ENCODE measurements at regions not wholly inside any gene's neighbourhood (a gene's known extent, or its start where the extent isn't known, plus 50 kb on each side); places are given as distances from the start of the nearest gene placed in this dataset.

DNA sequence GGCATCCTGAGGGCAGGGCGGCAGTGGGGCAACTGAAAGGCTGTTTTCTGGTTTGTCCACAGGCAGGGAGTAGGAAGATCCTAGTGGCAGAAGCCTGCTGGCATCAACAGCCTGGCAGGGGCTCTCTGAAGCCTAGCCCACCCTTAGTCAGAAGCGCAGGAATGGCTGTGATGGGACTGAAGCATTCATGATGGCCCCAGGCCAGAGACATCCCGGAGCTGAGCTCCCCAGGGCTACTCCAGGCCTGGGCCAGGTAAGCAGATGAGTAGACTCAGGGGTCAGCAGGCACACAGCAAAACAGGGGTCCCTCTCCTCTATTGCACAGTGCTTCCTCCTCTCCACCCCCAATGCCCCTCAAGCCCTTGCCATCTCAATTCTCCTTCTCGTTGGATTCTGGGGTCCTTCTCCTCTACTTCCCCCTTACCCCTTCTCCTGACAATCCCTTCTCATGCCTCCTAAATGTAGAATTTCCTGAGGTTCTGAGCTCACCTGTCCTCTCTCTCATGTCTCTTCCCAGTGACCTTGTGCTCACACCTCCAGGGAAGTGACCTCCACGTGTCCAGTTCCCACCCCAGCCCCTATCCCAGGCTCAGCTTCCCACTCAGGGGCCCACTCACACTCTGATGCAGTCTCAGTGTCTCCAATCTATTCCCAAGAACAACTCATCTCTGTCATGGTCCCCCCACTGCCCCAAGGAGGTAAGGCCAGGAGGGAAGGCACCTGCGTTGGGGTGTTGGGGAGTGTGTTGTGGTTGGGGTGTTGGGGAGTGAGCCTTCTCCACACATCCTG is 158.7 kb upstream of the ZNF507 start:
- Histone ChIP-seq H3K79me2 (ENCODE audit: low read length) (no peaks in the 10 kb centered on the region), H3K4me1 (ENCODE audit: low read length) (no peaks in the 10 kb centered on the region), H3F3A (ENCODE audit: insufficient read depth, low read length) (no peaks in the 10 kb centered on the region), H3K9me3 (replicated peaks; ENCODE audit: insufficient read depth, low read length) (no peaks in the 10 kb centered on the region), H3K4me3 (ENCODE audit: low read length) (no peak overlapping the region), H3K27me3 (replicated peaks; ENCODE audit: insufficient read depth, low read length) (peaks cover 21% of the 10 kb centered on the region), H2AFZ (ENCODE audit: low read length) (no peak overlapping the region), H3K36me3 (replicated peaks; ENCODE audit: insufficient read depth, low read length) (no peaks in the 10 kb centered on the region), H3K4me2 (ENCODE audit: low read depth, low read length) (no peak overlapping the region), H3K27ac (ENCODE audit: low read length) (no peak overlapping the region), H3K9ac (ENCODE audit: low read length) (no peak overlapping the region), H3K9me2 (replicated peaks; ENCODE audit: insufficient read depth, low read length) (no peaks in the 10 kb centered on the region), H4K20me1 (ENCODE audit: insufficient read depth, low read length) (no peaks in the 10 kb centered on the region)
- TF ChIP-seq EZH2phosphoT487 (IDR thresholded peaks at IDR 0.05; ENCODE audit: low read length) = no peak
- TF ChIP-seq, protein P1, sequence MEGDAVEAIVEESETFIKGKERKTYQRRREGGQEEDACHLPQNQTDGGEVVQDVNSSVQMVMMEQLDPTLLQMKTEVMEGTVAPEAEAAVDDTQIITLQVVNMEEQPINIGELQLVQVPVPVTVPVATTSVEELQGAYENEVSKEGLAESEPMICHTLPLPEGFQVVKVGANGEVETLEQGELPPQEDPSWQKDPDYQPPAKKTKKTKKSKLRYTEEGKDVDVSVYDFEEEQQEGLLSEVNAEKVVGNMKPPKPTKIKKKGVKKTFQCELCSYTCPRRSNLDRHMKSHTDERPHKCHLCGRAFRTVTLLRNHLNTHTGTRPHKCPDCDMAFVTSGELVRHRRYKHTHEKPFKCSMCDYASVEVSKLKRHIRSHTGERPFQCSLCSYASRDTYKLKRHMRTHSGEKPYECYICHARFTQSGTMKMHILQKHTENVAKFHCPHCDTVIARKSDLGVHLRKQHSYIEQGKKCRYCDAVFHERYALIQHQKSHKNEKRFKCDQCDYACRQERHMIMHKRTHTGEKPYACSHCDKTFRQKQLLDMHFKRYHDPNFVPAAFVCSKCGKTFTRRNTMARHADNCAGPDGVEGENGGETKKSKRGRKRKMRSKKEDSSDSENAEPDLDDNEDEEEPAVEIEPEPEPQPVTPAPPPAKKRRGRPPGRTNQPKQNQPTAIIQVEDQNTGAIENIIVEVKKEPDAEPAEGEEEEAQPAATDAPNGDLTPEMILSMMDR (IDR thresholded peaks at IDR 0.05; ENCODE audit: low read length) = no peak
- no peak for TF ChIP-seq EZH2 (optimal IDR thresholded peaks at IDR 0.05; ENCODE audit: low read depth, low read length)
- no peak for DNase-seq

DNA sequence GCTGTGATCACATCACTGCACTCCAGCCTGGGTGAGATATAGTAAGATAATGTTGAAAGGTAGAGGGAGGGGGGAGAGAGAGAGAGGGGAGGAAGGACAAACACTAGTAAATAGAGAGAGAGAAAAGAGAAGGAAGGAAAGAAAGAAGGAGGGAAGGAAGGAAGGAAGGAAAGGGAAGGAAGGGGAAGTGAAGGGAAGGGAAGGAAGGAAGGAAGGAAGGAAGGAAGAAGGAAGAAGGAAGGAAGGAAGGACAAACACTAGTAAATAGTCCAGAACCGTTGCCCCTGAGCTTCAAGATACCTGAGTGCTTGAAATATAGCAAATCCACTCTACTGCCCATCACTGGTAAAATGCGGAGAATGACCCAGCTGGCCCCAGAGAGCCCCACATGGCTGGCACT is 156.5 kb upstream of the ZNF507 start:
- Histone ChIP-seq H3F3A (ENCODE audit: insufficient read depth, low read length) (no peaks in the 10 kb centered on the region), H3K4me3 (ENCODE audit: low read length) (no peak overlapping the region), H3K27ac (ENCODE audit: low read length) (no peak overlapping the region), H3K4me2 (ENCODE audit: low read depth, low read length) (no peak overlapping the region), H3K4me1 (ENCODE audit: low read length) (no peaks in the 10 kb centered on the region), H3K9me2 (replicated peaks; ENCODE audit: insufficient read depth, low read length) (no peaks in the 10 kb centered on the region), H4K20me1 (ENCODE audit: insufficient read depth, low read length) (no peaks in the 10 kb centered on the region), H3K79me2 (ENCODE audit: low read length) (no peaks in the 10 kb centered on the region), H3K9ac (ENCODE audit: low read length) (no peak overlapping the region), H3K27me3 (replicated peaks; ENCODE audit: insufficient read depth, low read length) (peaks cover 6% of the 10 kb centered on the region; the same call in 1 of the 2 replicates), H2AFZ (ENCODE audit: low read length) (no peak overlapping the region), H3K36me3 (replicated peaks; ENCODE audit: insufficient read depth, low read length) (no peaks in the 10 kb centered on the region), H3K9me3 (replicated peaks; ENCODE audit: insufficient read depth, low read length) (no peaks in the 10 kb centered on the region)
- no peak for DNase-seq
- no peak for TF ChIP-seq EZH2phosphoT487 (IDR thresholded peaks at IDR 0.05; ENCODE audit: low read length)
- TF ChIP-seq, protein P1 (IDR thresholded peaks at IDR 0.05; ENCODE audit: low read length) = no peak
- TF ChIP-seq EZH2 (optimal IDR thresholded peaks at IDR 0.05; ENCODE audit: low read depth, low read length) = no peak

DNA sequence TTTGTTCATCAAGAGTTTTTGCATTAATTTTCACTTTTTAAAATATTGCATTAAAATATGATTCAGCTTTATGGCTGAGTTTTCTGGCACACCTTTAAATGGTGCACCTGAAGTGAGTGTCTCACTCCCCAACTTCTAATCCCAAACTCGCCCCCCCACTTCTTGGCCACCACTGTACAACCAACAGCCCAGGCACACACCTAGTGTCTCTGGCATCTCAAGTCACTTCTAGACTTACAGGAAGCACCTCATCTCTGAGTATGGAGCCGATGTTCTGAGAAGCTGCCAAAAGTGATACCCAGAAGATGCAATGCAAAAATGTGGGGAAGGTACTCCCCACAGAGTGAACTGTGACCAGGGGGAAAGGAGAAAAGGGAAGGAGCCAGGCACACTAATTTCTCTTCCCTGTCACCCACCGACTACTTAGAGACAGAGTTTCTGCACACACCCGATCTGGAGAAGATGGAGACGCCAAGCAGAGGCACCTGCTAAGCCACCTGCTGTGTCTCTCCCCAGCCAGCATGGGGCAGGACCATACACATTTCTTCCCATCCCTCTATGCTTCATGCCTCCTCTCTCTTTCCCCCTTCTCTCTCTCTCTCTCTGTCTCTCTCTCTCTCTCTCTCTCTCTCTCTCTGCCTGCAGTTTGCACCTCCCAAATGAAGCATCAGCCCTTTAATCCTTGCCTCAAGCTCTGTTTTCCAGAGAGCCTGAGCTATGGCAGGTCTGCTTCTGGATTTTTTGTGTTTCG is 155.3 kb upstream of the ZNF507 start:
- Histone ChIP-seq H3K9me2 (replicated peaks; ENCODE audit: insufficient read depth, low read length) (no peaks in the 10 kb centered on the region), H3K9me3 (replicated peaks; ENCODE audit: insufficient read depth, low read length) (no peaks in the 10 kb centered on the region), H3K27me3 (replicated peaks; ENCODE audit: insufficient read depth, low read length) (peaks cover 6% of the 10 kb centered on the region; the same call in 1 of the 2 replicates), H3K27ac (ENCODE audit: low read length) (no peak overlapping the region), H3K4me1 (ENCODE audit: low read length) (no peaks in the 10 kb centered on the region), H4K20me1 (ENCODE audit: insufficient read depth, low read length) (no peaks in the 10 kb centered on the region), H2AFZ (ENCODE audit: low read length) (no peak overlapping the region), H3K9ac (ENCODE audit: low read length) (no peak overlapping the region), H3K36me3 (replicated peaks; ENCODE audit: insufficient read depth, low read length) (no peaks in the 10 kb centered on the region), H3K4me2 (ENCODE audit: low read depth, low read length) (no peak overlapping the region), H3K79me2 (ENCODE audit: low read length) (no peaks in the 10 kb centered on the region), H3K4me3 (ENCODE audit: low read length) (no peak overlapping the region), H3F3A (ENCODE audit: insufficient read depth, low read length) (no peaks in the 10 kb centered on the region)
- TF ChIP-seq EZH2 (optimal IDR thresholded peaks at IDR 0.05; ENCODE audit: low read depth, low read length) (no peak), EZH2phosphoT487 (IDR thresholded peaks at IDR 0.05; ENCODE audit: low read length) (no peak)
- TF ChIP-seq, protein P1 (IDR thresholded peaks at IDR 0.05; ENCODE audit: low read length) = no peak
- DNase-seq = no peak

Measured in MM.1S (cell line).